ENCODE measurements at regions not wholly inside any gene's neighbourhood (a gene's known extent, or its start where the extent isn't known, plus 50 kb on each side); places are given as distances from the start of the nearest gene placed in this dataset.

- no peak for DNase-seq (ENCODE audit: low spot score)
Observed at GRCh38 chr20:11783102-11783850, 134.4 kb upstream of the BTBD3 start.

DNA sequence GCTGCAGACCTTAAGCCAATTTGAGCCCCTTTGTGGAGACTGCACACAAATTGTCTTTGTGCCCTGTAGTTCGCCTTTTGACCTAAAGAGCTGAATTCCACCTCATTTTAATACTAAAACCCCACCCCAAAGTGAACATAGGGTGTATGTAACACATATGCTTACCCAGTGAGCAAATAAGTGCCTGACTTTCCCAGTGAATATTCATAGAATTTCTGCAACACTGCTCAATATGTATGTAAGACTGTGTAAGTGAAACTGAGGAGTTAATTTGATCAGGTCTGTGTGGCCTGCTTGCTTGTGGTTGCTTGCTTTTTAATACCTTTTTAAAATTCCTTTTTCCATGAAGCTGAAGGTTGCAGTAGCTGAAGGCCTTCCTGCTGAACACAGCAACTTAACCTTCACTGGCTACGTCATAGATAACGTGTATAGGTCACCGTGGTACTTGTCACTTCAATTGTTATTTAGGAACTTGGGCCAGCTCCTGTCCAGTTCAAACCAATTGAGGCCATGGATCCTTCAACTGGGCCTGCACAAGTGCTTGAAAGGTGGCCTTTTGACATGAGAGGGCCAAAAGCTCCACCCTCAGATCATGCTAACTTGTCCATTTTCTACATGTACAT lies 131.7 kb upstream of the BTBD3 start:
- no peak for DNase-seq (ENCODE audit: low spot score)

GRCh38 chr20:11790046-11790445 lies 127.6 kb upstream of the BTBD3 start:
- no peak for DNase-seq (ENCODE audit: low spot score)

GRCh38 chr20:11791316-11791715 lies 126.4 kb upstream of the BTBD3 start:
- DNase-seq (ENCODE audit: low spot score): no peak

DNA sequence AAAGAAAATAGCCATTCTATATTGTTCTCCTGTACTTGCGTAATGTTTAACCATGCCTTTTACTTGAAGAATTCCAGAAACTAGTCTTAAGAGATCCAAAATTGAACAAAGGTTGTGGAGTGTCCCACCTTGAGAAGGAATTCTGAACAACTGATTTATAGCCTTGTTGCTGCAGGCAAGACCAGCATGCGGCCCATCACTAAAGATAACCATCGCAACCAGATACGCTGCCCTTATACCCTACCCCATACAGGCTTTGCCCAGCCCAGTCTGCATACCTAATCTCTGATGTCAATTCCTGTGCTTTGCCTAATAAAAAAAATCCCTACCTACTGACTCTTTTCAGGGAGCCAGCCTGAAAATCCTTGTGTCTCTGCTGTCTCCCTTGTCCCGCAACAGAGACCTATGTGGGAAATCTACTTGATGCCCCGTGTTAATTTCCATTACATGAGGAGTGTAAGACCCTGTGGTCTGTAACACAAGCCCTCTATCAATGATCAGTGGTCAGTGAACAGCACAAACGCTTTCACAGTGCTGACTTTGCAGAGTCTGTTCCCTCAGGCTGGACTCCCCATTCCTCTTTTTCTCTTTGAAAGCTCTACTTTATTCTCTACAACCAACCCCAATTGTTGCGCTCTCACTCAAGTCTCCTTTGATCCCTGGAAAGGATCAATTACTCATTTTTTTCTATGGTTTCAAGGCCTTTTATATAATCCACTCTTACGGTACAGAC lies 125.7 kb upstream of the BTBD3 start:
- no peak for DNase-seq (ENCODE audit: low spot score)

GRCh38 chr20:11792568-11792953 lies 125.1 kb upstream of the BTBD3 start:
- DNase-seq (ENCODE audit: low spot score): no peak

GRCh38 chr20:11794525-11794924 lies 123.2 kb upstream of the BTBD3 start:
- no peak for DNase-seq (ENCODE audit: low spot score)

DNA sequence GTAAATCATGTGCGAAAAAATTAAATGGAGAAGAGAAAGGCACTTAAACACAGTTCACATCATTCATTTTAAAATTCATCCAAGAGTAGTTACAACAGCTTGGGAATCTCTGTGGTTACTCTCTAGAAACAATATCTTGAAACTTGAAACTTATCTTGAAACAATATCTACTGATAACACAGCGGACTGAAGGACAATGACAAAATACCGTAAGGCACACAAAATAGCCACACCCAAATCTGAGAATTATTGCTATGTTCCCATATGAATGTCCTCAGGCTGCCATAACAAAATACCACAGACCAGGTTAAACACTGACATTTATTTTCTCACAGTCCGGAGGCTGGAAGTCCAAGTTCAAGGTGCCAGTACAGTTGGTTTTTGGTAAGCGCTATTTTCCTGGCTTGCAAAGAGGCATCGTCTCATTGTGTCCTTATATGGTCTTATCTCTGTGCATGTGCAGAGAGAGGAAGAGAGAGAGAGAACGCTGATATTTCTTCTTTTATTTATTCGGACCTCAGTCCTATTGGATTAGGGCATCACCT lies 122.5 kb upstream of the BTBD3 start:
- DNase-seq (ENCODE audit: low spot score): no peak

DNA sequence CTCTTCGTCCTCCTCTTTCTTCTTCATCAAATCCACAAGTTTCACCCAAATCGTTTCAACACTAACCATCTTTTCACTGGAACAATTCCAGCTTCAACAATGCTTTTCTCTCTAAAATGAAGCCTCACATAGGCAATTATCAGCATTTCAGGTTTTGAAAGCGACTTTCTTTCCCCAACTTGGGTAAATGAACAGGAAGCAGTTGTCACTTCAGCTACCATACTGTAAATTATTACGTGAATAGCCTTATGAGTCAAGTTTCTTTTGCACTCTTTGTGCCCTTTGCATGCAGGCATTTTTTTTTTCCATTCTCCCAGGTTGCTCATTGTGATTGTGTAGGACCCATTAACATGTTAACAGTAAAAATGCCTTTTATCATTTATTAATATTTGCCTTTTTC lies 121.7 kb upstream of the BTBD3 start:
- no peak for DNase-seq (ENCODE audit: low spot score)

- no peak for DNase-seq (ENCODE audit: low spot score)
Observed at GRCh38 chr20:11797156-11797555, 120.5 kb upstream of the BTBD3 start.

DNA sequence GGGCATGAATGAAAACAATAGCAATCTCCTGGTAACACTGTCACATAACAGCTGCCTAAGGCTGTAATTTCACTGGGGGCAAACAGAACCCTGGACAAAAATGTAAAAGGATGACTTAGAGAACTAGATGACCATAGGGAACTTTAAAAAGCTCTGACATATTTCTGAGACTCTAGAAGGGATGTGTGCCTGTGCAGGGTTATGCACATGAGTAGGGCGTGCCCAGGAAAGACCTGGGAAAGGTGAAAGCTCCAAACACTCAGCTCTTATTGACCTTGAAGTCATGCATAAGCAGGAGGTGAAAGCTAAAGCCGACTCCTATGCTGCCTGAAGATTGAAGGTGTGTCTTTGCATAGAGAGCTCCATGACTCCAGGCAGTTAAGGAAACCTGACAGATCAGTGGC lies 118.4 kb upstream of the BTBD3 start:
- DNase-seq (ENCODE audit: low spot score): no peak

DNA sequence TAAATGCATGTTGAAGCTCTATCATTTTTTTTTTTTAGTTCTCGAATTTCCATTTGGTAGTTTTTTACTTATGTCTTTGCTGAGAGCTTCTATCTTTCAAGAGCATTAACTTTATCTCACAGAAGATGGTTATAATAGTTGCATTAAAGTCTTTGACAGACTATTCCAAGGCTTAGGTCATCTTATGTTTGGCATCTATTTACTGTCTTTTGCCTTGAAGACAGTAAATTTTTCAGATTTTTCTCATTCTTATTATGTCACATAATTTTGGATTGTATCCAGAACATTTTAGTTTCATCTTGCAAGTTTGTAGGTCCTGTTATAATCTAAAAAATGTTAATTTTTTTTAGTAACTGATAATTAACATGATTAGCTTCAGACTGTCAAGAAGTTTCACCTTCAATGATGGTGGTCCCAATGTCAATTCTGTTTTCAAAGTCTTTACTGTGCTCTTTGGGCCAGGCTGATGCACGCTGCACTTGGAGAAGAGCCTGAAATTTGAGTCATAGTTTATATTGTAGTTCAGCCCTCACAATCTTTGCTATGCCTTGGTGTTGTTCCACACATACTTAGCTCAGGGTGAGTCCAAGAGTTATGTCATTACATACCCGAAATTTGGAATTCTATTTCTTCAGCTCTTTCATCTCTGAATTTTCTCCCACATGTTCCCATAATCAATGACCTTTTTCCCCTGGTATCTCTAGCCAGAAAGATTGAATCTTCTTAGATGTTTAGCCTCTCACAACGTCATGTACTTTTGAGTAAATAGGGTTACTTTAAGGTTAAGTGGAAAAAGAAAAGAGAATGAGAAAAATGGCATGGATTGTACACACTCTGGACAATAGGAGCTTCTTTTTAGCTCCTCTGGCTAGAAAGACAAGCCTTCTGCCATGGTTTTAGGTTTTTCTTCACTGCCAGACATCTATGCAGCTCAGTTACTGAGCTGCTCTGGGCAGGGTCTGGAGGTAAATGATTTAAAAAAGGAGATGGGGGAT lies 110.3 kb upstream of the BTBD3 start:
- no peak for DNase-seq (ENCODE audit: low spot score)

GRCh38 chr20:11808841-11809240 lies 108.9 kb upstream of the BTBD3 start:
- no peak for DNase-seq (ENCODE audit: low spot score)

DNA sequence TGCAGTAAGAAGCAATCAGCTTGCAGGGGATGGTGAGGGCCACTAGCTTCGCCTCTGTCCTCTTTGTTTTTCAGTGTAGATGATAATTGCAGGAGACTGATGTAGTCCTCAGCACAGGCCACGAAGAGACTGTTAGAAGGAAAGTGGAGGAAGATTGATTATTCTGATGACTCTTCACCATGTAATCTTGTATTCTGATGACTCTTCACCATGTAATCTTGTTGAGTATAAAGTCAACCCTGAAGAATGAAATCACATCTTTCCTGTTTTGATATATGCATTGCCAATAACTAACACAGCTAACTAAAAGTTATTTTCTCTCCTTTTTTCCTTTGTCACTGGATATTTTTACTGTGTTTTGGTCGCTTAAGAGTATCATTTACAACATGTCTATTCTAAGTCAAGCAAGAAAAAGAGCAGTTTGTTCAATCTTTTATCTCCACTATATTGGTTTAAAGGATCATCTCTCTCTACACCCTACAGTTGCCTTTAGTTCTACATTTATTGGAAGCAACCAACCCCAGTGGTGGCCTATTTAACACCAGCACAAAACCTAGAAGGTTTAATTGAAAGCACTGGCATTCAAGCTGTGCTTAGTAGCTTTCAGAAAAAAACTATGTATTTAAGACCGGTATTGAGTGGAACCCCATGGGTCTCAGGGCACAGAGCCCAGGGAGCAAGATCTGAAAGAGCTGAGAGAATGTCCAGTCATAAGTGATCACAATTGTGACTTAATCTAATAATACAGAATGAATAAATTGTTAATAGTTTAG lies 107.2 kb upstream of the BTBD3 start:
- no peak for DNase-seq (ENCODE audit: low spot score)

DNA sequence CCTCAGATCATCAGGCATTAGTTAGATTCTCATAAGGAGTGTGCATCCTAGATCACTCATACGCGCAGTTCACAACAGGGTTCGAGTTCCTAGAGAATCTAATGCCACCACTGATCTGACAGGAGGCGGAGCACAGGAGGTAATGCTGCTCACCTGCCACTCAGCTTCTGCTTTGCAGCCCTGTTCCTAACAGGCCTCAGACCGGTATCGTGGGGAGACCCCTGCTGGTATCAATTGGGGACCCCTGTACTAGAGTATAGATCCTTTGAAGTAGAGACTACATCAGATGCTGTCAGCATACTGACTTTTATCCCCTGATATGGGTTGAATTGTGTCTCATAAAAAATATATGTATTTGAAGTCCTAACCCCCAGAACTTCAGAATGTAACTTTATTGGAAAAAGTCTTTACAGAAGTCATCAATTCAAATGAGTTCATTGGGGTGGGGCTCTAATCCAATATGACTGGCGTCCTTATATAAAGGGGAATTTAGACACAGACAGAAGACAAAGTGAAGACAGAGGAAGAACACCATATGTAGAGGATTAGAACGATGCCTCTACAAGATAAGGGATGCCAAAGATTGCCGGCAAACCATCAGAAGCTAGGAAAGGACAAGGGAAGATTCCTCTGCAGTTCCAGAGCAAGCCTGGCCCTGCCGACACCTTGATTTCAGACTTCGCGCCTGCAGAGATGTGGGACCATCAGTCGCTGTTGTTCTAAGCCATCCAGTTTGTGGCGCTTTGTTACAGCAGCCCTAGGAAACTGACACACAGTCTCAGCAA lies 104.4 kb upstream of the BTBD3 start:
- DNase-seq (ENCODE audit: low spot score): no peak

DNA sequence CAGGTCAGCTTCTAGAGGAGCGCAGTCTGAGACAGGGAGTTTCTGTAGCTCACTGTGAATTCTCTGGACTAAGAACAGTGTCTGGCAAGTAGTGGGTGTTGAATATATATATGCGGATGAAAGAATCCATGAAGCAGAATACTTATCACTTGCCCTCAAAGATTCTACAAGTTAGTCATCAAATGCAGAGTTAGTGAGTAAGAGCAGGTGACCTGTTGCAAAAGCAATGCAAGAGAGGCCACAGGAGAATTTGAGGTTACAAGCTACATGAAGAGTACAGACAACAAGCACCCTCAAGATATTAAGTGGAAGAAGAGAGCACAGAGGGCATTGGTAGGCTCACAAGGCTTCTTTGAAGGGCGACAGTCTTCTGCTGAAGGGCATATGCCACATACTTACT lies 103.4 kb upstream of the BTBD3 start:
- no peak for DNase-seq (ENCODE audit: low spot score)

DNA sequence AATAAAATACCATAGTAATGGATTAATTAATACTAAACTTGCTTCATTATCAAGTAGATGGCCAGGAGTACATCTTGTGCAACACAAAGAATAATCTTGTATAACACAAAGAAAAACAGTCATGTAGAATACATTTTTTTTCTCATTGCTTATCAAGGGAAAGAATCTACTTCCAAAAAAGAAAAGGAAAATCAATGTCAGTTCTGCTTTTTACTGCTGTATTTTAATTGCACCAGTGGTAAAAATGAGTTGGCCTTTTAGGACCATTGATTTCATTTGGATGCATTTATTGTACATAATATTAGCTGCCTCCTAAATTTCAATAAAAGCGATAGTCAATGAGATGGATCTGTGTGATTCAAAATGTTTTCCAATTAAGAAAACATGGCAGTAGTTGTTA lies 96.9 kb upstream of the BTBD3 start:
- DNase-seq (ENCODE audit: low spot score): no peak

DNA sequence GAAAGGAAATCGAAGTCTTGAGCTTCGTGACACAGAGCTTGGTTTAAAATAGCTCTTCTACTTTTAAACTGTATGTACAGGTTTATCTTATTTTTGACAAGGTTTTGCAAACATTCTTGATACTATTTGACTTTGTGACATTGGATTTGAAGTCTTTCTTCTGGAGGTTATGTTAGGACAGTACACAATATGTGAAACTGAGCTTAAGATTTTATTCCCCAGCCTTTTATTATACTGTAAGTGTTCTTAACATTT lies 95.2 kb upstream of the BTBD3 start:
- no peak for DNase-seq (ENCODE audit: low spot score)

GRCh38 chr20:11826334-11826733 lies 91.4 kb upstream of the BTBD3 start:
- no peak for DNase-seq (ENCODE audit: low spot score)

DNA sequence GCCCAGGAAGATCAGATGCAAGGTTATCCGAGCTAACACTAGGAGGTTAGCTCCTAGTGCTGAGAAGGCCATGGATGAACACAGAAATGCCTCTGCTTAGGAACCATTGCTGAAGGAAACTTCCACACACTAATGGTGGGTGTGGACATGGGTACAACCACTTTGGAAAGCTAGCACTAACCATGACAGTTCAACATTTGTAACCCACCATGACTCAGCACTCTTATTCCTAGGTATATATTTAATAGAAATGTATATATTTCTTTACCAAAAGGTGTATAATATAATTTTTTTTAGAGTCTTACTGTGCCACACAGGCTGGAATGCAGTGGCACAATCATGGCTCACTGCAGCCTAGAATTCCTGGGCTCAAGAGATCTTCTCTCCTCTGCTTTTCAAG lies 85.3 kb upstream of the BTBD3 start:
- DNase-seq (ENCODE audit: low spot score): no peak

DNA sequence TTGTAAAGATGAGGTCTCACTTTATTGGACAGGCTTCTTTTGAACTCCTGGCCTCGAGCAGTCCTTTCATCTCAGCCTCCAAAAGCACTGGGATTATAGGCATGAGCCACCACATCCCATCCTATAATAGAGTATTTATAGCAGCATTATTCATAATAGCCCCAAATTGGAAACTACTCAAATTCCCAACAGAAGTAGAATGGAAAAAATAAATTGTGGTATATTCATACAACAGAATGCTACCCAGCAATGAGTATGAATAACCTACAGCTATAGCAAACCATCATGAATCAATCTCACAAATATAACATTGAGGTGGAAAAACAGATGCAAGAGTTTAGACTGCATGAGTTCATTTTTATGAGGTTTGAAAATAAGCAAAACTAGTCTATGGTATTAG lies 84.8 kb upstream of the BTBD3 start:
- no peak for DNase-seq (ENCODE audit: low spot score)

All from SW480 (cell line).